HG03342 (cell line): ENCODE measurements at regions not wholly inside any gene's neighbourhood (a gene's known extent, or its start where the extent isn't known, plus 50 kb on each side); places are given as distances from the start of the nearest gene placed in this dataset.
"Not testable (repeated sequence)": the region's sequence is repeated elsewhere in the genome, so short reads cannot be mapped to it uniquely, and the experiment has no call there.

Experiments
- ATAC-seq: cut with Tn5 transposase; IDR thresholded peaks from one replicate; pipeline ENCODE4 v1.9.1; 2021; ENCODE audit warnings: mild to moderate bottlenecking, moderate library complexity; ENCODE audit not compliant: unreplicated experiment

GRCh38 chr7:156547884-156548561 is 92.6 kb upstream of the RNF32 start:
- ATAC-seq = no peak

- ATAC-seq = no peak
Observed at GRCh38 chr7:156545979-156546378, 94.6 kb upstream of the RNF32 start.

- ATAC-seq = no peak
Observed at GRCh38 chr7:156544919-156545715, 95.5 kb upstream of the RNF32 start.

DNA sequence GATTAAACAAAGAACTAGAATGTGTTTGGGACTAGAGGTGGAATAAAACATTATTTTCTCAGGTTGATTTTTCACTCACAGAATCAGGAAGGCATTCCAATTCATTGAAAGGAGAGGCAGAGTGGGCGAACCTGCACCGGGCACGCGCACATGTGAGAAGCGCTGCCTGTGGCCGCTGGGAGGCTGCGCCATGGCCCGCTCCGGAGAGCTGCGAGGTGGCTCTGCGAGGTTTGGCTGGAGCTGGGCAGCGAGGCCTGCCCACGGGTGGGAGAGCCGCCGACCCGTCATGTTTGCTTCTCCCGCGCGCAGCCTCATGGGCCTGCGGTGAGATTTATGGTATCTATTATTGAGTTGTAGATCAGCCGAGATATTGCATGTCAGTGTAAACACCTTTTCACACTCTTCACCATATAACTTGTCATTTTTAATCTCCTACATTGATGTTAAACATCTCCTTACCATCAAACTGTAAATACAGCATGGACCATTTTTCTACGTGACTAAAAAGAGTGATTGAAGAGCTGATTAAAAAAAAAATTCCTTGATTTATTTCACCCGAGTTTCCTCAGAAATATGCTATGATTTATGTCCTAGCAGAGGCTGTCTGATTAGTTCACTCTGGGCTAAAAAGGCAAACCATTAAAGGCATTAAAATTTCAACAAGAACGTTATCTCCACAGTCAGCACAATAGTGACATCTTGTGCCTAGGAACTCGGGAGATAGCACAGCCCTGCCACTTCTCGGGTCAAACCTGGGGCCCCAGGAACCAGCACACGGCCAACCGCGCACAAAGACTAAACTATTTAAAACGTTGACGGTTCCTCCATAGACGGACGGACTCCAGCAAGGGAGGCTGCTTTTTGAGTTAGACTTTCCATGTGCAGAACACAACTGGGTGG is 96.6 kb upstream of the RNF32 start:
- ATAC-seq = no peak

DNA sequence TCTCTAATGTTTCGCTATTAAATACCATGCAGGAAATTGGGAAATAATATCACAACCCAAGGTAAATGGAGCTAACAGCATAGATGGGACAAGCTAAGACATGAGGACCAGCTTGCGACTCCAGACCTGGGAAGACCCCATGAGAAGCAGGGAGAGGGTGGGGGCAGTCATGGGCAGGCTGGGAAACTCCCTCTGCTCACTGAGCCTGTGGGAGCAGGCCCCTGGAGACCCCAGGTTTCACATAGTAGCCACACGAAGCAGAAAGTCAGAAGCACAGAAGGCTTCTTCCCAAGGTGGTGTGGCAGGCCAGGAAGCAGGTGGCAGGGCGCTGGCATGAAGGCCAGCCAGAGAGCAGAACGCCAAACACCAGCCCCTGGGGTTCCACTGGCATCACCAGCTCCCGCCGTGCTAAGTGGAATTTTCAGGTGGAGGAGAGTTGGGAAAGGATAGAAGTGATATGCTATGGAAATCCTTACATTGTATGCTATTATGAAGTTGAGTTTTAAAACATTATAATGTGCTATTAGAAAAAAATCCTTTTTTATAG is 99.9 kb upstream of the RNF32 start:
- no peak for ATAC-seq

DNA sequence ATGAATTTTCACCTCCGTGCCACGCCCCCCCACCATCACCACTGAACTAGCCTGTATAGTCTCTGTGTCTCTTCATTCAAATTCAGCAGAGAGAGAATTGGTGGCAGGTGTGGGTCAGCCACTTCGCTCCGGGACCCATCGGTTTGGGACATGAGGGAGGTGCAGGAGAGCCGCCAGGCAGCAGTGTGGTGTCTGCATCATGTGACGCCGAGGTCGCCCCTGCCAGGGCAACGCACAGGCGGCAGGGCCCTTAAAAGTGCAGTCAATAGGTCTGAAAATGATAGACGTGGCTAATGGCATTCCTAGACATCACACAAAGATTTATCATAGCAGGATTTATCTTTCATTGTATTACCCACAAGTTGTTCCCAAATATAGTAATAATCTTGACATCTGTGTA is 100.6 kb upstream of the RNF32 start:
- ATAC-seq = no peak

GRCh38 chr7:156537006-156537405 is 103.6 kb upstream of the RNF32 start:
- ATAC-seq = no peak

GRCh38 chr7:156534925-156535324 is 105.6 kb upstream of the RNF32 start:
- ATAC-seq = no peak

- ATAC-seq = no peak
Observed at GRCh38 chr7:156533964-156534363, 106.6 kb upstream of the RNF32 start.

DNA sequence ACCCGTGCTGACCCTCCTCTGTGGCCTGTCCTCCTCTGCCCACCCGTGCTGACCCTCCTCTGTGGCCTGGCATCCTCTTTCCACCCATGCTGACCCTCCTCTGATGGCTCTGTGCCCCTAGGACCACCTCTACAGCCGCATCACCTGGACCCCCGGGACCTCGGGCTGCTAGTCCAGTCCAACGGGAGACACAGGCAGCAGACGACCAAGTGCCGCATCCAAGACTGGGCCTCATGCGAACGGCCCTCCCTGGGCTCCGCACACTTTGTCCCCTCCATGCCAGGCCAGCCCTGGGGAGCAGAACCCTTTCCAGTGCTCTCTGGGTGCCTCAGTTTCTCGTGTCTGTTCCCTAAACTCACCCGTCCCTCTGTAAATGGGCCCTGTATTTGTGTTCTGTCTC is 107.2 kb upstream of the RNF32 start:
- ATAC-seq = no peak

DNA sequence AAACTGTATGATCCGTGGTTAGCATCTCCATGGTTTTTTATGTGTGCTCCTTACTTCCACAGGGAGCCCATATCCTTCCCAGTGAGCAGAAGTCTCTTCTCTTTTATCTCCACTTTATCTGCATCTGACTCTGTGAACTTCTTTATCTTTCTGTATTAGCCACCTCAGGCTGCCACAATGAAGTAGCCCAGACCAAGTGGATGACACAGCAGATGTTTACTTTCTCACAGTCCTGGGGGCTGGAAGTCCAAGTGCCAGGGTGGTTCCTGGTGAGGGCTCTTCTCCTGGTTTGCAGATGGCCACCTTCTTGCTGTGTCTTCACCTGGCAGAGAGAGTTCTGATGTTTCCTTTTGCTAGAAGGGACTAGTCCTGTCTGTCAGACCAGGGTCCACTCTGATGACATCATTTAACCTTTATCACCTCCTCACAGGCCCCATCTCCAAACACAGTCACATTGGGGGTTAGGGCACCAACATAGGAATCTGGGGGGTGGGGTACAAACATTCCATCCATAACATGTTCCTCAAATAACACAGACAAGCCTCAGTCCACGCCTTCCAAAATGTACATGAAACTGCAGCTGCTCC is 108.5 kb upstream of the RNF32 start:
- no peak for ATAC-seq

GRCh38 chr7:156529956-156530355 is 110.6 kb upstream of the RNF32 start:
- no peak for ATAC-seq

DNA sequence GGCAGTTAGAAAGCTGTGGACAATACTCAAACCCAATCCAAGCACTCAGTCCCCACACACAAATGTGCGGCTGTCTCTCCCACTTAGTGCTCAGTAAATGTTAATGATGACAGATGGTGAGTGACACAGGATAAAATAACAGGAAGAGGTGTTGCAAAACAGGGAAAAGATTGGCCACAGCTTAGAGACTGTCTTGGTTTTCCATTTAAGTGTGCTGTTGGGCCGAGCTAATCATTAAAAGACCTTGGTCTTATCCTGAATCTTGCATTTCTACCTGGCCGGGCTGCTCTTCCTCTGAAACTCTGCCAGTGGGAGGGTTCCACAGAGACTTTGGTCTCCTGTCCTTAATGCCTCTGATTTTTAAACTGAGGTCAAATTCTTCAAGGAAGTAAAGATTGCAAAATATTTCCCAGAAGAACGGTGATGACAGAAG is 113.1 kb upstream of the RNF32 start:
- no peak for ATAC-seq

DNA sequence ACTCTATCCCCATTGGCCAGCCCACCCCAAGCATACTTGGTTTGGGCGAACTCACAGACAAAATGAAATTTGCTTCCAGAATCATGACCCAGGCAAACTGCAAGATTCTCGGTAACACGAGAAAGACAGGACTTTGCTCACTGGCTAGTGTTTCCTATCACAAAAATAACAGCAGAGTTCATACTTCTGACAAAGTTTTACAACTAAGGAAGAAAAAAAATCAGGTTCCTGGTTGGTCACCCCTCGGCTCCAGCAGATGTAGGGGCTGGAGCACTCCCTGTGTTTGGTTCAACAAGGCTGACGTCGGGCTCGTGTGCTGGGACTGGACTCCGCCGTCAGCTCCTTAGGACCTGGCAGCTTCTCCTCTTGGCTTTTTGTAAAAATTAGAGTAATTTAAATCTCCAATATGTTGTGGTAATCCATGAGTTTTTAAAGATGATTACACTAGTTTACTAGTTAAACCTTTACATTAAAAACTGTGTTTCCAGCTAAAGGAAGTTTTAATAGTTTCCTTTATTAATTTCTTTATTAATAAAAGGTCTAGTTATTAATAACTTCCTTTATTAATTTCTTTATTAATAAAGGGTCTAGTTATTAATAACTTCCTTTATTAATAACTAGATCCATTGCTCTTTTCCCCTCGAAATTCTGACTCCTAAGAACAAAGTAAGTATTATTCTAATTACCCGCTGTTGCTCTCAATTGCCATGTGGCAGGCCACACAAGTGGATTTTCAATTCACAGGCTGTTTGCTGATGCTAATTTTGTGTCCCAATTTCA is 115.6 kb upstream of the RNF32 start:
- no peak for ATAC-seq

GRCh38 chr7:156523447-156524048 is 117.0 kb upstream of the RNF32 start:
- ATAC-seq = no peak

DNA sequence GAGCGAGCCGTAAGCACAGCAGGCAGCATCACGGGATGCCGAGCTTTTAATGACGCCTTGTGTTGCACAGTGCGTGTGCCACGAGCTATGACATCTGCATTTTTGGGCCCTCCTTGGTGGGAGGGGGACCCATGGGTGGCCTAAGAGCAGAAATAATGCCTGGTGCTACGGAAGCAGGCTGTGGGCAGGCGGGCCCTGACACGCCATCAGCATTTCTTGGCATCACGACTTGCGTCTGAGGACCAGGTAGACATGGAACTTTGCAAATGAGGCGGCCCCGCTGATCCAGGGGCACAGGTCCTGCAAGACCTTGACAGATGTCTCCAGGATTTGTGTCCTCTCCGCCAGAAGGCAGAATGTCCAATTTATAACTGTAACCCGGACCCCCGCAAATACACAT is 117.8 kb upstream of the RNF32 start:
- no peak for ATAC-seq

GRCh38 chr7:156519070-156519469 is 121.5 kb upstream of the RNF32 start:
- ATAC-seq = no peak

- no peak for ATAC-seq
Observed at GRCh38 chr7:156518466-156518865, 122.1 kb upstream of the RNF32 start.

GRCh38 chr7:156517858-156518257 is 122.7 kb upstream of the RNF32 start:
- ATAC-seq = not testable (repeated sequence)
